GM18868 (cell line): ENCODE measurements at regions not wholly inside any gene's neighbourhood (a gene's known extent, or its start where the extent isn't known, plus 50 kb on each side); places are given as distances from the start of the nearest gene placed in this dataset.
"Not testable (repeated sequence)": the region's sequence is repeated elsewhere in the genome, so short reads cannot be mapped to it uniquely, and the experiment has no call there.

Source experiments
- ATAC-seq: cut with Tn5 transposase; IDR thresholded peaks from one replicate; pipeline ENCODE4 v1.9.1; 2021; ENCODE audit warnings: mild to moderate bottlenecking, moderate library complexity; ENCODE audit not compliant: unreplicated experiment

- ATAC-seq = no peak
Measured at GRCh38 chr6:96276305-96276704, 245.3 kb upstream of the UFL1 start.

DNA sequence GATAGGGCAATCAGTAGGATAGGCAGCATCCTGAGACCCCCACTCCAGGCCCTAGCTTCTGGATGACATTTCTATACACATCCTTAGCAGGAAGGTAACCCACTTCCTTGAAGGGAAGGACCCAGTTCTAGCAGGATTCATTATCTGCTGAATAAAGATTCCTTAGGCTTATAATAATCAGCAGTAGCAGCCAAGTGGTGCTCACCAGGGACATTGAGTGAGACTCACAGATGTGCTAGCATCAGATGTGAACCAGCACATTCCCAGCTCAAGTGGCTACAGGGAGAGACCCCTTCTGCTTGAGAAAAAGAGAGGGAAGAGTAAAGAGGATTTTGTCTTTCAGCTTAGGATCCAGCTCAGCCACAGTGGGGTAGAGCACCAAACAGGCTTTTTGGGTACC lies 244.8 kb upstream of the UFL1 start:
- no peak for ATAC-seq

DNA sequence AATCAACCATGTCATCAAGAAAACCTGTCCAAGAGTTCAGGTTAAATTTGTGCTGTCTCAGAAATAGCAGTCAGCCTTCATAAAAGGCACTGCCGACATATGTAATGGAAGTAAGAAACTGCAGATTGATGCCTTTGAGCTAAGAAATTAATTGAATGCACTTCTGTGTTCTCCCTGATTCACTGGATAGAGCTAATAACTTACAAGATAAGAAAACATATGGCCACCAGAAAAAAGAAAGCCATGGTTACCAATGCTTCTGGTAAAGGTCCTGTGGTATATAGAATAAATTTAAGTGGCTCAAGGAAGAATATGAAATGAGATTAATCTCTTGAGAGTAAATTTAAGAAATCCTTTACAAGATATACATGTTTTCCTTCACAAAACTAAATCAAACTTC lies 242.5 kb upstream of the UFL1 start:
- no peak for ATAC-seq

GRCh38 chr6:96286503-96286902 lies 235.1 kb upstream of the UFL1 start:
- ATAC-seq = no peak

DNA sequence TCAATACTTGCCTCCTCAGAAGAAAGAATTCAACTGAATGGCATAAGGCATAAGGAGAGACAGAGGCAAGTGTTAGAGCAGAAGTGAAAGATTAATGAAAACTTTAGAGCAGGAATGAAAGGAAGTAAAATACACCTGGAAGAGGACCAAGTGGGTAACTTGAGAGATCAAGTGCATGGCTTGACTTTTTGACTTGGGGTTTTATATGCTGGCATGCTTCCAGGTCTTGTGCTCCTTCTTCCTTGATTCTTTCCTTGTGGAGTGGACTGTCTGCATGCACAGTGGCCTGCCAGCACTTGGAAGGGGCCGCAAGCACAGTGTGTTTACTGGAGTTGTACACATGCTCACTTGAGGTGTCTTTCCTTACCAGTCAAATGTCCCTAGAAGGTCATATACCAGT lies 222.1 kb upstream of the UFL1 start:
- ATAC-seq = no peak

GRCh38 chr6:96301023-96301422 lies 220.6 kb upstream of the UFL1 start:
- no peak for ATAC-seq

GRCh38 chr6:96301781-96302180 lies 219.8 kb upstream of the UFL1 start:
- ATAC-seq = no peak

DNA sequence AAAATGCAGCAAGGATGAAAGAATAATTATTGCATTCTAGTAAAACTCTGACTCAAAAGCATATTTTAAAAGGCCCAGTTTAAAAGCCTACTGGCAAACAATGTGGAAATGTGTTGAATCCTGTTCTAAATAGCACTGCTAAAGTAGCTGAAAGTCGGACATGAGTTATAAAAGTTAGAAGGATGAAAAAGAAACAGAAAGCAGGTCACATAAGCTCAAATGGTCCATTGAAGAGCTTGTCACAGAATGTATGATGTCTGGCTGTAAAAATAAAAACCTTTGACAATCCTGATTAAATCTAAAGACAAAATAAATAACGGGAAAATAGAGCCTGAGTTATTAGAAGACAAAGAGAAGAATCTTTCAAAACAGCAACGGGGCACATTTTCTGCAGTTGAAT lies 218.6 kb upstream of the UFL1 start:
- no peak for ATAC-seq

DNA sequence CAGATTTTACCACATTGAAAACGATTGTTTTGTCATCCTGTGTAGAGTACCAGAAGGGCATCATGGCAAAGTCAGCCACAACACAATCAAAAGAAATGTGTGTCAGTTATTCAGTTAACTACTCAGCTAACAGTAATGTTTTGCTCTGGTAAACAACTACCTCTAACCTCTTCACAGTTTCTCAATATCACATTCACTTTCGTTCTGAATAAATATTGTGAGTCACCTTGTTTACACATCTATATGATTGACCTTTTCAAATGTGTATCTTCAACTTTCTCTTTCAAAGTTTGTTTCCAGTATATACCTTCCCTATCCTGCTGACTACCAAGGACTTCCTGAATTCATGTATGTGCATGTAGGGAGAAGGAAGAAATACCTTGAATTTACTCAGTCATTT lies 216.6 kb upstream of the UFL1 start:
- ATAC-seq = peak; percentile 99

- no peak for ATAC-seq
Measured at GRCh38 chr6:96330884-96331283, 190.7 kb upstream of the UFL1 start.

DNA sequence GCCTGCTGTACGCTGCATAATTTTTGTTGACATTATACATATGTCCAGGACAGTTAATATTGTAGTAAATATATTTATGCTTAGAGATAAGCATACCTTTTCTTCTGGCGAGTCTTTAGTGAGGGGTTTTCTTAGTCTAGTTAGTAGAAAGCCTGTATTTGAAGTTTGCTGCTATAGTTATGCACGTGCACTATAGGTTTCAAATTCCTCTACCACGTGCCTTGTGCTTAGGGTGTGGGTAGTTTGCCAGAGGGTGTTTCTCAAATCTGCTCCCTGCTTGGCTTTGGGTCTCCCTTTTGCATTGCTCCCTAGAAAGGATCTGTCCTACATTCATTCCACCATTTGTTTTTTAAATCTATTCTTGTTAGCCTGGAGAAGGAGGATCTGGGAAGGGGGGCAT lies 181.4 kb upstream of the UFL1 start:
- no peak for ATAC-seq

DNA sequence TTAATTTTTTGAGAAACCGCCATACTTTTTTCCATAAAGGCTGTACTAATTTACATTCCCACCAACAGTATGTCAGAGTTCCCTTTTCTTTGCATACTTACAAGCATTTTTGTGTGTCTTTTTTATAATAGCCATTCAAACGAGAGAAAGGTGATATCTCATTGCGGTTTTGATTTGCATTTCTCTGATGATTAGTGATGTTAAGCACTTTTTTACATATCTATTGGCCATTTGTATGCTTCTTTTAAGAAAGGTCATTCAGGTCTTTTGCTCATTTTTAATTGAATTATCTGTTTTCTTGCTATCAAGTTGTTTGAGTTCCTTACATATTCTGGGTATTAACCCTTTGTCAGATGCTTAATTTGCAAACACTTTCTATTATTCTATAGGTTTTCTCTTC lies 176.1 kb upstream of the UFL1 start:
- ATAC-seq = no peak

DNA sequence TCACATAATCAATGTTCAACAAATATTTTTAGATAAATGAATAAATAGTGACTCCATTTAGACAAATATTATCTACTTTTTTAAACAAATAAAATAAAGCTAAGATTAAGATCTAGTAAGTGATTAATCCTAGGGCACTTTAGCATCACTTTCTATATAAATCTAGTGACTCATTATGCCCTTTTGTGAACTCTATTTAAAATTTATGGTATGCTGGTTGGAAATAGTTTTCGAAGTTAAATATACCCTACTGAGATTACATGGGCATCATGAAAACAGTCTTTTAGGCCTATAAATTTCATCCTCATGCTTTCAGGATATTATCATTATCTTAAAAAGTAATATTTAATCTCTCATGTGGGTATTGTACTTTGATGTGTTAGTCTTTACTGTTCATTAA lies 140.4 kb upstream of the UFL1 start:
- no peak for ATAC-seq

- peak; percentile 78 for ATAC-seq
Measured at GRCh38 chr6:96391776-96392360, 129.7 kb upstream of the UFL1 start.

- peak; percentile 49 for ATAC-seq
Measured at GRCh38 chr6:96394727-96395126, 126.9 kb upstream of the UFL1 start.

GRCh38 chr6:96410467-96410866 lies 111.1 kb upstream of the UFL1 start:
- no peak for ATAC-seq

GRCh38 chr6:96420294-96420693 lies 101.3 kb upstream of the UFL1 start:
- ATAC-seq = no peak

GRCh38 chr6:96433950-96434349 lies 87.7 kb upstream of the UFL1 start:
- no peak for ATAC-seq

DNA sequence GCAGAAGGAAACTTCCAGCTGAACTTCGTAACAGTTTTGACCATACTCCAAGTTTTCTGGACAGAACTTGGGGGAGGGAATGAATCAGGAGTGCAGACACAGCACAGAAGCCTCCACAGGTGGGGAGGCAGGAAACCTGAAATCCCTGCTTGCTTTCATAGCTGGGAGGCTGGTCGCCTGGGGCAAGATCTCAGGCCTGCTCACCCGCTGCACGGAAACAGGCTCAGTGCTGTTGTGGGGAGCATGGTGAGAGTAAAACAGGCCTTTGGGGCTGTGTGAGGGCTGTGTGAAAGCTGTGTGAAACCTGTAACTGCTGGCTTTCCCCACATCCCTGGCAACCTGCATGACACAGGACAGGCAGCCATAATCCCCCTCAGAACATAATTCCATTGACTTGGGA lies 85.2 kb upstream of the UFL1 start:
- ATAC-seq = no peak

DNA sequence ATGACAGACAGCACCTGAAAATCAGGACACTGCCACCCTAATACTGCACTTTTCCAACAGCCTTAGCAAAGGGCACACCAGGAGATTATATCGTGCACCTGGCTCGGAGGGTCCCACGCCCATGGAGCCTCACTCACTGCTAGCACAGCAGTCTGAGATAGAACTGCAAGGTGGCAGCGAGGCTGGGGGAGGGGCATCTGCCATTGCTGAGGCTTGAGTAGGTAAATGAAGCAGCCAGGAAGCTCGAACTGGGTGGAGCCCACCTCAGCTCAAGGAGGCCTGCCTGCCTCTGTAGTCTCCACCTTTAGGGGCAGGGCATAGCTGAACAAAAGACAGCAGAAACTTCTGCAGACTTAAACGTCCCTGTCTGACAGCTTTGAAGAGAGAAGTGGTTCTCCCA lies 84.4 kb upstream of the UFL1 start:
- ATAC-seq = not testable (repeated sequence)

- no peak for ATAC-seq
Measured at GRCh38 chr6:96450082-96450769, 71.4 kb upstream of the UFL1 start.

- no peak for ATAC-seq
Measured at GRCh38 chr6:96450770-96451130, 70.9 kb upstream of the UFL1 start.

- no peak for ATAC-seq
Measured at GRCh38 chr6:96458771-96459170, 62.8 kb upstream of the UFL1 start.
